ENCODE measurements at regions not wholly inside any gene's neighbourhood (a gene's known extent, or its start where the extent isn't known, plus 50 kb on each side); places are given as distances from the start of the nearest gene placed in this dataset.
"Not testable (repeated sequence)": the region's sequence is repeated elsewhere in the genome, so short reads cannot be mapped to it uniquely, and the experiment has no call there.

DNA sequence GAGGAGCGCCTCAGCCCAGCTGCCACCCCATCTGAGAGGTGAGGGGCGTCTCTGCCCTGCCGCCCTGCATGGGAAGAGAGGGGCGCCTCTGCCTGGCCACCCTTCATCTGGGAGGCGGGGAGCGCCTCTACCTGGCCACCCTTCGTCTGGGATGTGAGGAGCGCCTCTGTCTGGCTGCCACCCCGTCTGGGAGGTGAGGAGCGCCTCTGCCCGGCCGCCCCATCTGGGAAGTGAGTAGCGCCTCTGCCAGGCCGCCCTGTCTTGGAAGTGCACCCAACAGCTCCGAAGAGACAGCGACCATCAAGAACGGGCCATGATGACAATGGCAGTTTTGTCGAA is 114.4 kb upstream of the CES5A start:
- no peaks in the 10 kb centered on the region for H3K27me3 ChIP-seq (ENCODE audit: control insufficient read depth in 1 of 2, insufficient read depth in 2 of 2, low read length in 2 of 2)
- no peak overlapping the region for H3K9ac ChIP-seq (ENCODE audit: low read length in 2 of 2)
- H3K4me1 ChIP-seq (ENCODE audit: control insufficient read depth, insufficient read depth, low read length): no peaks in the 10 kb centered on the region
- H3K36me3 ChIP-seq (ENCODE audit: control insufficient read depth in 2 of 2, insufficient read depth in 2 of 2, low read length in 2 of 2): no peaks in the 10 kb centered on the region
- H3K4me3 ChIP-seq (ENCODE audit: low read length in 2 of 2): no peak overlapping the region
- no peak overlapping the region for H3K27ac ChIP-seq (ENCODE audit: low read length)
- no peaks in the 10 kb centered on the region for H3K9me3 ChIP-seq (ENCODE audit: control insufficient read depth in 2 of 2, low read length in 2 of 2)

DNA sequence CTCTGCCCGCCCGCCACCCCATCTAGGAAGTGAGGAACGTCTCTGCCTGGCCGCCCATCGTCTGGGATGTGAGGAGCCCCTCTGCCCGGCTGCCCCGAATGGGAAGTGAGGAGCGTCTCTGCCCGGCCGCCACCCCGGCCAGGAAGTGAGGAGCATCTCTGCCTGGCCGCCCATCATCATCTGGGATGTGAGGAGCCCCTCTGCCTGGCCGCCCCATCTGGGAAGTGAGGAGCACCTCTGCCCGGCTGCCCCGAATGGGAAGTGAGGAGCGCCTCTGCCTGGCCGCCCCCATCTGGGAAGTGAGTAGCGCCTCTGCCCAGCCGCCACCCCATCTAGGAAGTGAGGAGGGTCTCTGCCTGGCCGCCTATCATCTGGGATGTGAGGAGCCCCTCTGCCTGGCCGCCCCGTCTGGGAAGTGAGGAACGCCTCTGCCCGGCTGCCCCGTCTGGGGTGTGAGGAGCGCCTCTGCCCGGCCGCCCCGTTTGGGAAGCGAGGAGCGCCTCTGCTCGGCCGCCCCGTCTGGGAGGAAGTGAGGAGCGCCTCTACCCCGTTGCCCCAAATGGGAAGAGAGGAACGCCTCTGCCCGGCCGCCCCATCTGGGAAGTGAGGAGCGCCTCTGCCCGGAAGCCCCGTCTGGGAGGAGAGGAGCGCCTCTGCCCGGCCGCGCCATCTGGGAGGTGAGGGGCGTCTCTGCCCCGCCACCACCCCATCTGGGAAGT is 113.8 kb upstream of the CES5A start:
- H3K9ac ChIP-seq (ENCODE audit: low read length in 2 of 2); H3K27me3 ChIP-seq (ENCODE audit: control insufficient read depth in 1 of 2, insufficient read depth in 2 of 2, low read length in 2 of 2); H3K9me3 ChIP-seq (ENCODE audit: control insufficient read depth in 2 of 2, low read length in 2 of 2); H3K27ac ChIP-seq (ENCODE audit: low read length); H3K4me1 ChIP-seq (ENCODE audit: control insufficient read depth, insufficient read depth, low read length); H3K4me3 ChIP-seq (ENCODE audit: low read length in 2 of 2); H3K36me3 ChIP-seq (ENCODE audit: control insufficient read depth in 2 of 2, insufficient read depth in 2 of 2, low read length in 2 of 2): not testable (repeated sequence)

DNA sequence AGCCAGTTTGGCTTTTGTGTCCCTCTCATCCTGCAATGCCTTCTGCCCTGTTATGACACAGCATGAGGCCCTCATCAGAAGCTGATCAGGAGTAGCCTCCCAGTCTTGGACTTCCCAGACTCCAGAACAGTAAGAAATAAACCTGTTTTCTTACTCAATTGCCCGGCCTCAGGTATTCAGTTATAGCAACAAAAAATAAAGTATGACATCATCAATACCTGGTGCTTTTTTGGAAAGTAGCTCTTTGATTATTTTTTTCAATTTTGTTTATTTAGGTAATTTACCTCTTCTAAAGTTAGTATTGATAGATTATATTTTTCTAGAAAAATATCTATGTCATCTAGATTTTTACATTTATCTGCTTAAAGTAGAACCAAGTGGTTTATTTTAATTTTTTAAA is 112.8 kb upstream of the CES5A start:
- Histone ChIP-seq H3K27ac (ENCODE audit: low read length) (no peak overlapping the region), H3K36me3 (ENCODE audit: control insufficient read depth in 2 of 2, insufficient read depth in 2 of 2, low read length in 2 of 2) (no peaks in the 10 kb centered on the region), H3K27me3 (ENCODE audit: control insufficient read depth in 1 of 2, insufficient read depth in 2 of 2, low read length in 2 of 2) (no peaks in the 10 kb centered on the region), H3K9ac (ENCODE audit: low read length in 2 of 2) (no peak overlapping the region), H3K4me3 (ENCODE audit: low read length in 2 of 2) (no peak overlapping the region), H3K4me1 (ENCODE audit: control insufficient read depth, insufficient read depth, low read length) (no peaks in the 10 kb centered on the region), H3K9me3 (ENCODE audit: control insufficient read depth in 2 of 2, low read length in 2 of 2) (no peaks in the 10 kb centered on the region)

DNA sequence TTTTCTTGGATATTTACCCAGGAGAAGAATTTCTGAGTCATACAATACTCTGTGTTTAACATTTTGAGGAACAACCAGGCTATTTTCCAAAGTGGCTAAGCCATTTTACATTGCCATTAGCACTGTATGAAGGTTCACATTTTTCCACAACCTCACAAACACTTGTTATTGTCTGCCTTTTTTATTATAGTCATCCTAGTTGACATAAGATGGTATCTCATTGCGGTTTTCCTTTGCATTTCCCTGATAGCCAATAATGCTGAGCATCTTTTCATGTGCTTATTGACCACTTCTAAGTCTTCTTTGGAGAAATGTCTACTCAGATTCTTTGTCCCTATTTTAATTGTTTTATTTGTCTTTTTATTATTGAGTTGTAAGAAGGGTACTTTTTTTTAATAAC is 107.4 kb upstream of the CES5A start:
- no peak overlapping the region for H3K27ac ChIP-seq (ENCODE audit: low read length)
- no peak overlapping the region for H3K4me3 ChIP-seq (ENCODE audit: low read length in 2 of 2)
- H3K9ac ChIP-seq (ENCODE audit: low read length in 2 of 2): no peak overlapping the region
- H3K27me3 ChIP-seq (ENCODE audit: control insufficient read depth in 1 of 2, insufficient read depth in 2 of 2, low read length in 2 of 2): no peaks in the 10 kb centered on the region
- no peaks in the 10 kb centered on the region for H3K36me3 ChIP-seq (ENCODE audit: control insufficient read depth in 2 of 2, insufficient read depth in 2 of 2, low read length in 2 of 2)
- no peaks in the 10 kb centered on the region for H3K9me3 ChIP-seq (ENCODE audit: control insufficient read depth in 2 of 2, low read length in 2 of 2)
- no peaks in the 10 kb centered on the region for H3K4me1 ChIP-seq (ENCODE audit: control insufficient read depth, insufficient read depth, low read length)

DNA sequence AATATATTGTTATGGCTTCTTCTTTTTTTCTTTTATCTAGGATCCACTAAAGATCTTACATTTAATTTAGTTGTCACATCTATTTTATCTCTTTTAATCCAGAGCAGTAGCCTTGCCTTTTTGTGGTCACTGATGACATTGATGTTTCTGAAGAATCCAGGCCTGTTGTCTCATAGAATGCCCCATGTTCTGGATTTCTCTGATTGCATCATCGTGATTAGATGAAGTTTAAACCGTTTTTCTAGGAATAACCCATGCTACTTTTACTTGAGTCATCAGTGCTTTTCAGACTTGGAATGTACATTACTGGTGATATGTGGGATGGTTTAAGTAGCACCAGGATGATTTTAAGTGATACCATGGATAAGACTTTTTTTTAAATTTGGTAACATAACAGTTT is 106.4 kb upstream of the CES5A start:
- no peaks in the 10 kb centered on the region for H3K36me3 ChIP-seq (ENCODE audit: control insufficient read depth in 2 of 2, insufficient read depth in 2 of 2, low read length in 2 of 2)
- no peaks in the 10 kb centered on the region for H3K4me1 ChIP-seq (ENCODE audit: control insufficient read depth, insufficient read depth, low read length)
- H3K4me3 ChIP-seq (ENCODE audit: low read length in 2 of 2): no peak overlapping the region
- H3K9me3 ChIP-seq (ENCODE audit: control insufficient read depth in 2 of 2, low read length in 2 of 2): no peaks in the 10 kb centered on the region
- H3K27me3 ChIP-seq (ENCODE audit: control insufficient read depth in 1 of 2, insufficient read depth in 2 of 2, low read length in 2 of 2): no peaks in the 10 kb centered on the region
- no peak overlapping the region for H3K27ac ChIP-seq (ENCODE audit: low read length)
- no peak overlapping the region for H3K9ac ChIP-seq (ENCODE audit: low read length in 2 of 2)

DNA sequence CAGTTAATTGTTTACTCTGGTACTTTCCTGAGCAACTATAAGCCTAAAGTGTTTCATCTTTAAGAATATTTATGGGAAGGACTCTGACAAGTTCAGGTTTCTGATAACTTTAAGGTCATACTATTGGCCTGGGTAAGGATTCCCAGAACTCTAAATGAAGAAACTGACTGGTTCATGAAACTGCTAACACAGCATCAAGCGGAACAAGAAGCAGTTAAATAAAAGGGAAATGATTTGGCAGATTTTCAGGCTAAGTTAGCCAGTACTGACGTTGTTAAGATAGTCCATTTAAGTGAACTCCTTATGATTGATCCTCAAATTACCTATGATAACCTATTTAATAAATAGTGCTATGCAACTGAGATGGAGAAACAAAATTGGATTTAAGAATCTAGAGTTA is 101.6 kb upstream of the CES5A start:
- Histone ChIP-seq H3K27ac (ENCODE audit: low read length) (no peak overlapping the region), H3K36me3 (ENCODE audit: control insufficient read depth in 2 of 2, insufficient read depth in 2 of 2, low read length in 2 of 2) (no peaks in the 10 kb centered on the region), H3K4me1 (ENCODE audit: control insufficient read depth, insufficient read depth, low read length) (no peaks in the 10 kb centered on the region), H3K9ac (ENCODE audit: low read length in 2 of 2) (no peak overlapping the region), H3K27me3 (ENCODE audit: control insufficient read depth in 1 of 2, insufficient read depth in 2 of 2, low read length in 2 of 2) (no peaks in the 10 kb centered on the region), H3K4me3 (ENCODE audit: low read length in 2 of 2) (no peak overlapping the region), H3K9me3 (ENCODE audit: control insufficient read depth in 2 of 2, low read length in 2 of 2) (no peaks in the 10 kb centered on the region)

DNA sequence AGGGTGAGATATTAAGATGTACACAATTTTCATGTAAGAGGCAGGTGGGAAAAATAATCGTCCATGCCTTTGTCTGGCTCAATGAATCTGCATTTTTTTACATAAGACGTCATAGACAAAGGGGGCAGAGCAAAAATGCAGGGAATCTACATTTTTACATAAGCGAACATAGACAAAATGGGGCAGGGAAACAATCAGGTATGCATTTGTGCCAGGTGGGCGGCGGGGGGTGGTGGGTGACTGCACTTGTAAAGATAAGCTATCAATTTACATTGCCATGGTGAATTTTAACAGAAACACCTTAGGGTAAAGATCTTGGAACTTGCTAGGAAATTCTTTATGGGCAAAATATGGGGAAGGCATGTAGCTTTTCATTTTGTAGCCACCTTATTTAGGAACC is 96.3 kb upstream of the CES5A start:
- H3K27ac ChIP-seq (ENCODE audit: low read length): no peak overlapping the region
- no peak overlapping the region for H3K9ac ChIP-seq (ENCODE audit: low read length in 2 of 2)
- no peaks in the 10 kb centered on the region for H3K9me3 ChIP-seq (ENCODE audit: control insufficient read depth in 2 of 2, low read length in 2 of 2)
- H3K4me1 ChIP-seq (ENCODE audit: control insufficient read depth, insufficient read depth, low read length): no peaks in the 10 kb centered on the region
- no peaks in the 10 kb centered on the region for H3K36me3 ChIP-seq (ENCODE audit: control insufficient read depth in 2 of 2, insufficient read depth in 2 of 2, low read length in 2 of 2)
- H3K27me3 ChIP-seq (ENCODE audit: control insufficient read depth in 1 of 2, insufficient read depth in 2 of 2, low read length in 2 of 2): no peaks in the 10 kb centered on the region
- no peak overlapping the region for H3K4me3 ChIP-seq (ENCODE audit: low read length in 2 of 2)

DNA sequence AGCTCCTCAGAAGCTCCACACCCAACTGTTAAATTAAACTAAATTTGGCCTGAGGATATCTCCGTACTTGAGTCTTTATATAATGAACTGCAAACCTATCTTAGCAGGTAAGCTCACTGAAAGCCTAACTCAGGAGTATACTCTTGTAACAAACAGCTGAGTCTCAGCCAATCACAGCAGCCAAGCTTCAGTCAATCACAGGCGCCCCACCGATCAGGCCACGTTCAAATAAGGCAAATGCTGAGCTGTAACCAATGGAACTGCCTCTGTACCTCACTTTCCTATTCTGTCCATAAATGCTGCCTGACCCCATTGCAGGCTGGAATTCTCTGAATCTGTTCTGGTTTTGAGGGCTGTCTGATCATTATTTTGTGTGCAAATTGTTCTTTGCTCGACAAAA is 93.0 kb upstream of the CES5A start:
- no peak overlapping the region for H3K27ac ChIP-seq (ENCODE audit: low read length)
- H3K36me3 ChIP-seq (ENCODE audit: control insufficient read depth in 2 of 2, insufficient read depth in 2 of 2, low read length in 2 of 2): no peaks in the 10 kb centered on the region
- H3K4me1 ChIP-seq (ENCODE audit: control insufficient read depth, insufficient read depth, low read length): peaks cover 5% of the 10 kb centered on the region
- no peaks in the 10 kb centered on the region for H3K27me3 ChIP-seq (ENCODE audit: control insufficient read depth in 1 of 2, insufficient read depth in 2 of 2, low read length in 2 of 2)
- no peak overlapping the region for H3K9ac ChIP-seq (ENCODE audit: low read length in 2 of 2)
- H3K9me3 ChIP-seq (ENCODE audit: control insufficient read depth in 2 of 2, low read length in 2 of 2): no peaks in the 10 kb centered on the region
- H3K4me3 ChIP-seq (ENCODE audit: low read length in 2 of 2): no peak overlapping the region

DNA sequence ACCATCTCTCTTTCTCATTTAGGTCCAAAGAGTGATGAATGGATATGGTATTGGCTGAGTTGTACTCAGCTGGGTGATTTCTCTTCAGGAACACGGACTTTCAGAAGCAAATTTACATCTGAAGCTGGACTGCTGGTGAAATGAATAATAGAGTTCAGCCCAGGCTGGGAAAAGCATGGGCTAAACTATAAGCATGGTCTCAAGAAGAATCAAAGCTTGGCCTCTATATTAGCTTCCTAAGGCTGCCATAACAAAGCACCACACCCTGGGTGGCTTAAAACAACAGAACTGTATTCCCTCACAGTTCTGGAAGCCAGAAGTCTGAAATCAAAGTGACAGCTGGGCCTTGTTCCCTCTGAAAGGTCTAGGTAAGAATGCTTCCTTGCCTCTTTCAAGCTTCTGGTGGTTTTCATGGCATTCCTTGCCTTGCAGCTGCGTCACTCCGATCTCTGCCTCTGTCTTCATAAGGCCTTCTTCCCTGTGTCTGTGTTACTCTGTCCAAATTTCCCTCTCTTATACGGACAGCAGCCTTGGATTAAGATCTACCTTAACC is 89.8 kb upstream of the CES5A start:
- Histone ChIP-seq H3K4me3 (ENCODE audit: low read length in 2 of 2) (no peak overlapping the region), H3K4me1 (ENCODE audit: control insufficient read depth, insufficient read depth, low read length) (peaks cover 5% of the 10 kb centered on the region), H3K27me3 (ENCODE audit: control insufficient read depth in 1 of 2, insufficient read depth in 2 of 2, low read length in 2 of 2) (no peaks in the 10 kb centered on the region), H3K27ac (ENCODE audit: low read length) (no peak overlapping the region), H3K9ac (ENCODE audit: low read length in 2 of 2) (no peak overlapping the region), H3K9me3 (ENCODE audit: control insufficient read depth in 2 of 2, low read length in 2 of 2) (no peaks in the 10 kb centered on the region), H3K36me3 (ENCODE audit: control insufficient read depth in 2 of 2, insufficient read depth in 2 of 2, low read length in 2 of 2) (no peaks in the 10 kb centered on the region)

DNA sequence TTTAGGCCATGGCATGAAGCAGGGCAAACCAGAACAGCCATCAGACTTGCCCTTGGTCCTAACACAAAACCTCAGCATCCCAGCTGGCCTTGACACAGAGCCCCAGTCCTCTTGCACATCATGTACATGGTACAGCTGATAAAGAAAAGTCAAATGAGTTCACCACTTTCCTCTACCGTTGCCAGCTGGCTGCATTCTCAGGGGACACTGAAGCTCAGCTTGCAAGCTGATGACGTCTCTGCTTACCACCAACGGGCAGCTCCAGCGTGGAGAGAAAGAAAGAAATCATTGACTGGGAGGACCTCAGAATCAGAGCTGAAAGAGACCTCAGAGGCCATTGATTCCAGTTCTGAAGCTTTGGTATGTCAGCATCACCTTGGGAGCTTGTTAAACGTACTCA is 80.7 kb upstream of the CES5A start:
- Histone ChIP-seq H3K36me3 (ENCODE audit: control insufficient read depth in 2 of 2, insufficient read depth in 2 of 2, low read length in 2 of 2) (no peaks in the 10 kb centered on the region), H3K9ac (ENCODE audit: low read length in 2 of 2) (no peak overlapping the region), H3K4me1 (ENCODE audit: control insufficient read depth, insufficient read depth, low read length) (no peaks in the 10 kb centered on the region), H3K4me3 (ENCODE audit: low read length in 2 of 2) (no peak overlapping the region), H3K9me3 (ENCODE audit: control insufficient read depth in 2 of 2, low read length in 2 of 2) (no peaks in the 10 kb centered on the region), H3K27ac (ENCODE audit: low read length) (no peak overlapping the region), H3K27me3 (ENCODE audit: control insufficient read depth in 1 of 2, insufficient read depth in 2 of 2, low read length in 2 of 2) (no peaks in the 10 kb centered on the region)

DNA sequence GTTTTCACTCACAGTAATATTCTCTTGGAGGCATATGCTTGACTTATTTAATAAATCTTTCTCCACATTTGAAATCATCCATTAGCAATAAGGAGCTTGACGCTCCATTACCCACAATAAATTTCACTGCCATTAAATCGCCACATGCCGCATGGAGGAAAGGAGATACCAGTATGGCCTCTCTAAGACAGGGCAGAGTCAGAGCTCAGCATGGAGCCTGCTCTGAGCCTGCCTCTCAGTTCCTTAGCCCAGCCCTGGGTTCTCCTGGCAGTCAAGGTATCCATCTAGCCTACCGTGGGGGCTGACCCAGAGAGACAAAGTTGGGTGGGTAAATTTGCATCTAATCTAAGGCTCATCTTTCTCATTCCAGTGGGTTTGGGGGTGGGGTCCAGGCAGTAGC is 80.3 kb upstream of the CES5A start:
- H3K27ac ChIP-seq (ENCODE audit: low read length): no peak overlapping the region
- no peaks in the 10 kb centered on the region for H3K9me3 ChIP-seq (ENCODE audit: control insufficient read depth in 2 of 2, low read length in 2 of 2)
- no peaks in the 10 kb centered on the region for H3K36me3 ChIP-seq (ENCODE audit: control insufficient read depth in 2 of 2, insufficient read depth in 2 of 2, low read length in 2 of 2)
- H3K9ac ChIP-seq (ENCODE audit: low read length in 2 of 2): no peak overlapping the region
- no peak overlapping the region for H3K4me3 ChIP-seq (ENCODE audit: low read length in 2 of 2)
- H3K4me1 ChIP-seq (ENCODE audit: control insufficient read depth, insufficient read depth, low read length): no peaks in the 10 kb centered on the region
- H3K27me3 ChIP-seq (ENCODE audit: control insufficient read depth in 1 of 2, insufficient read depth in 2 of 2, low read length in 2 of 2): no peaks in the 10 kb centered on the region

All from stomach smooth muscle (tissue), 2 donors.